Activated naive CD8-positive, alpha-beta T cell treated with anti-CD3 and anti-CD28 coated beads, Interleukin-2, amount 50 U/mL, for 24 hours (primary cell): ENCODE measurements at regions not wholly inside any gene's neighbourhood (a gene's known extent, or its start where the extent isn't known, plus 50 kb on each side); places are given as distances from the start of the nearest gene placed in this dataset.
"Not testable (repeated sequence)": the region's sequence is repeated elsewhere in the genome, so short reads cannot be mapped to it uniquely, and the experiment has no call there.

Experiments used
- ATAC-seq: fragments of 150-1000 bp; cut with Tn5 transposase; one replicate; pipeline ENCODE4 v1.10.0; 2021
- DNase-seq: peaks from one replicate; pipeline ENCODE4 v3.0.0; 2021
- H3K27ac Mint-ChIP-seq: one replicate; pipeline ENCODE4 v1.8.0; 2021; ENCODE audit warnings: mild to moderate bottlenecking, mixed read lengths
- H3K27me3 Mint-ChIP-seq: one replicate; pipeline ENCODE4 v1.8.0; 2021; ENCODE audit warnings: mixed read lengths
- H3K36me3 Mint-ChIP-seq: one replicate; pipeline ENCODE4 v1.8.0; 2021; ENCODE audit warnings: low read depth, mixed read lengths
- H3K4me1 Mint-ChIP-seq: one replicate; pipeline ENCODE4 v1.8.0; 2021; ENCODE audit warnings: mixed read lengths
- H3K4me3 Mint-ChIP-seq: one replicate; pipeline ENCODE4 v1.8.0; 2021; ENCODE audit warnings: mild to moderate bottlenecking, moderate library complexity, mixed read lengths
- H3K9me3 Mint-ChIP-seq: one replicate; pipeline ENCODE4 v1.8.0; 2021; ENCODE audit warnings: mixed read lengths

DNA sequence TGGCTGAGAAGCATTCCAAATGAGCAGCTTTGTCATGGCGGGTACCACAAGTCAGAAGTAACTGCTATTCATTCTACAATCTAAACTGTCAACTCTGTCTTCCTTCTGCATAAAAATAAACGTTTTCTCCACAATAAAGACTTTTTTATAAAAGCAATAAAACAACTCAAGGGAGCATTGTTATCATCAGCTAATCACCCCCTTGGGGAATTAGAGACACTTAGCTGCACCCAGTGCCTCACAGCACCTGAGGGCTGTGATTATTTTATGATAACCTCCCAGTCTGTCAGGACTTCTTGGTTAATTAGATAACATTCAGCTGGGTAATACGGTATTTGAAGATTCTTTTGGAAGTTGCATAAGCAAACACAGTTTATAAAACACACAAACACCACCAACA is 155.6 kb downstream of the PPP1R3A start:
- Mint-ChIP-seq H3K27me3 (no peaks in the 10 kb centered on the region), H3K27ac (no peak overlapping the region), H3K9me3 (peaks cover 4% of the 10 kb centered on the region), H3K4me3 (no peak overlapping the region), H3K36me3 (no peaks in the 10 kb centered on the region), H3K4me1 (no peaks in the 10 kb centered on the region)
- DNase-seq (no peak), ATAC-seq (no peak)

DNA sequence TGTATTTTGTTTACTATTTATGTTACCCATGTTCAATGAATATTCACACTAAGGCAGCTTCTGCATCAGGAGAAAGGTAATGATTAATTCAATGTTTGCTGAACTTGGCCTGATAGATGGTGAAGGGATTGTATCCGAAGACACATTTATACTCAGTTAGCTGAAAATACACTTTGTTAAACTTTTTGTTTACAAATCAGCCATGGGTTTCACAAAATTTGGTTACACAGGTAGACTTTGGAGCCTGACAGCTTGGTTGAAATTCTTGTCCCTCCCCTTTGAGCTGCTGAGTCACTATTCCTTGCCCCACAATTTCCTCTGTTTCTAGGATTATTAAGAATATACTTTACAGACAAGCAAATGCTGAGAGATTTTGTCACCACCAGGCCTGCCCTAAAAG is 162.6 kb downstream of the PPP1R3A start:
- no peaks in the 10 kb centered on the region for H3K27me3 Mint-ChIP-seq
- no peaks in the 10 kb centered on the region for H3K36me3 Mint-ChIP-seq

DNA sequence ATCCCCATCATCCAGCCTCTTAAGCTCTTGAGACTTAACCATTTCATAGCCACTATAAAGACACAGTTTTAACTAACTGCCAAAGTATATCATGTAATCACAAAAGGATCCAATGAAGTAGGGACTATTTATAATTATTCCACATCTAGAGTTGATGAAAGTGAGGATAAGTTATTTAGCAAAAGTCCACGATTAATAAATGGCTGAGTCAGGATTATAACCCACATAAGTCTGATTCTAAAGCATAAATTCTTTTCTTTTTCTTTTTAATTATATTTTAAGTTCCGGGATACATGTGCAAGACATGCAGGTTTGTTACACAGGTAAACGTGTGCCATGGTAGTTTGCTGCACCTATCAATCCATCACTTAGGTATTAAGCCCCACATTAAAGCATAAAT is 166.1 kb downstream of the PPP1R3A start:
- Mint-ChIP-seq H3K9me3 (no peaks in the 10 kb centered on the region), H3K4me3 (no peak overlapping the region), H3K27ac (no peak overlapping the region), H3K4me1 (no peaks in the 10 kb centered on the region), H3K27me3 (no peaks in the 10 kb centered on the region), H3K36me3 (no peaks in the 10 kb centered on the region)
- ATAC-seq (no peak), DNase-seq (no peak)

More for the DNA sequence above, 162.6 kb downstream of the PPP1R3A start:
- Mint-ChIP-seq H3K27ac (no peak overlapping the region), H3K4me3 (no peak overlapping the region), H3K9me3 (no peaks in the 10 kb centered on the region), H3K4me1 (no peaks in the 10 kb centered on the region)
- no peak for DNase-seq
- no peak for ATAC-seq

DNA sequence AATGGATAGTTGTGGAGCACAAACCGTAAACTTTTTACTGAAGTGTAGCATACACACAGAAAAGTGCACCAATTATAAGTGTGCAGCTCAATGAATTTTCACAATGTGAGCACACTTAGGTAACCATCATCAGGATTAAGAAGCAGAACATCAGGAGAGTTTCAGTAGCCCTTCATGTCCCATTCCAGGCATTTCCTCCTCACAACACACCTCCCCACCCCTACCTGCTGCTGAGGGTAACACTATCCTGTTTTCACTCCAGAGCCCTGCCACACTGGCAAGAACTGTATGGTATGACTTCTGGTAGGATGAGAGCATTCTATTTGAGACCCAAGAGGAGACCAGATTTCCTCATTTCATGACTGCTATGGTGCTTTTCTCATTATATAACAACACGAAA is 166.5 kb downstream of the PPP1R3A start:
- Mint-ChIP-seq H3K27me3 (no peaks in the 10 kb centered on the region), H3K27ac (no peak overlapping the region), H3K4me1 (no peaks in the 10 kb centered on the region), H3K4me3 (no peak overlapping the region), H3K36me3 (no peaks in the 10 kb centered on the region), H3K9me3 (no peaks in the 10 kb centered on the region)
- DNase-seq (no peak), ATAC-seq (no peak)

DNA sequence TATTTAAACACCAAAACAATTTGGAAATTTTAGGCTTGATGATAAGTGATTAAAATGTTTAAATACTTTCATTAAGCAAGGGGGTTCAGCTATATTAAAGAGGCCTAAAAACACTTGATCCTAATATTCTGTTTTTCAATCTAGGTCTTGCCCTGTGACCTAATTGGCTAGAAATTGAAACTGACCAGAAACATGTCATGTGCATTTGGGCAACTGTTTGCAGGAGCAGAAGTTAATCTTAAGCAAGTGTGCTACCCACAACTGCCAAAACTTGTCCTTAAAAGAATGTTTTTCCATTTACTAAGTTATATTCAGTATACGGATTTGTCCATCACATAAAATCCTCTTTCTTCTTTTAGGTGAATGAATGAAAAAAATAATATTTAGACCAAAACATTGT is 167.3 kb downstream of the PPP1R3A start:
- Mint-ChIP-seq H3K4me3 (no peak overlapping the region), H3K9me3 (no peaks in the 10 kb centered on the region), H3K27me3 (no peaks in the 10 kb centered on the region), H3K4me1 (no peaks in the 10 kb centered on the region), H3K36me3 (no peaks in the 10 kb centered on the region), H3K27ac (no peak overlapping the region)
- ATAC-seq = no peak
- DNase-seq = no peak

DNA sequence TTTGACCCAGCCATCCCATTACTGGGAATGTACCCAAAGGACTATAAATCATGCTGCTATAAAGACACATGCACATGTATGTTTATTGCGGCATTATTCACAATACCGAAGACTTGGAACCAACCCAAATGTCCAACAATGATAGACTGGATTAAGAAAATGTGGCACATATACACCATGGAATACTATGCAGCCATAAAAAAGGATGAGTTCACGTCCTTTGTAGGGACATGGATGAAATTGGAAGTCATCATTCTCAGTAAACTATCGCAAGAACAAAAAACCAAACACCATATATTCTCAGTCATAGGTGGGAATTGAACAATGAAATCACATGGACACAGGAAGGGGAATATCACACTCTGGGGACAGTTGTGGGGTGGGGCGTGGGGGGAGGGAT is 170.4 kb downstream of the PPP1R3A start:
- H3K4me1 Mint-ChIP-seq, H3K36me3 Mint-ChIP-seq, DNase-seq, H3K9me3 Mint-ChIP-seq, ATAC-seq, H3K27ac Mint-ChIP-seq, H3K4me3 Mint-ChIP-seq, H3K27me3 Mint-ChIP-seq: not testable (repeated sequence)

DNA sequence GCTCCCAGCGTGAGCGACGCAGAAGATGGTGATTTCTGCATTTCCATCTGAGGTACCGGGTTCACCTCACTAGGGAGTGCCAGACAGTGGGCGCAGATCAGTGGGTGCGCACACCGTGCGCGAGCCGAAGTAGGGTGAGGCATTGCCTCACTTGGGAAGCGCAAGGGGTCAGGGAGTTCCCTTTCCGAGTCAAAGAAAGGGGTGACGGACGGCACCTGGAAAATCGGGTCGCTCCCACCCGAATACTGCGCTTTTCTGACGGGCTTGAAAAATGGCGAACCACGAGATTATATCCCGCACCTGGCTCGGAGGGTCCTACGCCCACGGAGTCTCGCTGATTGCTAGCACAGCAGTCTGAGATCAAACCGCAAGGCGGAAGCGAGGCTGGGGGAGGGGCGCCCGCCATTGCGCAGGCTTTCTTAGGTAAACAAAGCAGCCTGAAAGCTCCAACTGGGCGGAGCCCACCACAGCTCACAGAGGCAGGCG is 175.8 kb downstream of the PPP1R3A start:
- not testable (repeated sequence) for H3K27ac Mint-ChIP-seq, H3K27me3 Mint-ChIP-seq, H3K9me3 Mint-ChIP-seq, H3K4me3 Mint-ChIP-seq, DNase-seq, H3K4me1 Mint-ChIP-seq, H3K36me3 Mint-ChIP-seq, ATAC-seq

DNA sequence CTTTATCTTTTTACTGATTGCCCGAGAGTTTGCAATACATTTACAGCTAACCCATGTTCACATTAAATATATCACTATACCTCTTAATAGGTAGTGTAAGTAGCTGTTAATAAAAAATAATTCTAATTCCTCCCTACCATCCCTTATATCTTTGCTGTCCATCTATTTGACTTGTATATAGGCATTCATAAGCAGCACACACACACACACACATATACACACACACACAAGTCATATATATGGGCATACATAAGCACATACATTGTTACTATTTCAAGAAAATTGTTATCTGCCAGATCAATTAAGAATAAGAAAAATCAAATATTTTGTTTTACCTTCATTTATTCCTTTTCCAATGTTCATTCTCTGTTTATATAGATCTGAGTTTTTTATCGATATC is 176.4 kb downstream of the PPP1R3A start:
- no peaks in the 10 kb centered on the region for H3K4me1 Mint-ChIP-seq
- no peaks in the 10 kb centered on the region for H3K36me3 Mint-ChIP-seq
- DNase-seq = no peak
- peaks cover 5% of the 10 kb centered on the region for H3K9me3 Mint-ChIP-seq
- H3K27me3 Mint-ChIP-seq = no peaks in the 10 kb centered on the region
- no peak for ATAC-seq
- no peak overlapping the region for H3K27ac Mint-ChIP-seq
- H3K4me3 Mint-ChIP-seq = no peak overlapping the region

DNA sequence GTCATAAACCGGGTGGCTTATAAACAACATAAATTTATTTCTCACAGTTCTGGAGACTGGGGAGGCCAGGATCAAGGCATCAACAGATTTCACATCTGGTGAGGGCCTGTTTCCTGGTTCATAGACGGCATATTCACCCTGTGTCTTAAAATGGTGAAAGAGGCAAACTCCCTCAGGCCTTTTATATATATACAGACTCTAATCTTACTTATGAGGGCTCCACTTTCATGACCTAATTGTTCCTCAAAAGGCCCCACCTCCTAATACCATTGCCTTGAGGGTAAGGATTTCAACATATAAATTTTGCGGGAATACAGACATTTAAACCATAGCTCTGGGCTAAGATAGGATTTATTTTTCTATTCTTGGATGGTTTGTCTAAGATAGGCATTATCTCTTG is 187.2 kb downstream of the PPP1R3A start:
- no peaks in the 10 kb centered on the region for H3K9me3 Mint-ChIP-seq
- no peaks in the 10 kb centered on the region for H3K36me3 Mint-ChIP-seq
- no peaks in the 10 kb centered on the region for H3K4me1 Mint-ChIP-seq
- DNase-seq = no peak
- no peak for ATAC-seq
- no peak overlapping the region for H3K4me3 Mint-ChIP-seq
- no peak overlapping the region for H3K27ac Mint-ChIP-seq
- H3K27me3 Mint-ChIP-seq = no peaks in the 10 kb centered on the region

DNA sequence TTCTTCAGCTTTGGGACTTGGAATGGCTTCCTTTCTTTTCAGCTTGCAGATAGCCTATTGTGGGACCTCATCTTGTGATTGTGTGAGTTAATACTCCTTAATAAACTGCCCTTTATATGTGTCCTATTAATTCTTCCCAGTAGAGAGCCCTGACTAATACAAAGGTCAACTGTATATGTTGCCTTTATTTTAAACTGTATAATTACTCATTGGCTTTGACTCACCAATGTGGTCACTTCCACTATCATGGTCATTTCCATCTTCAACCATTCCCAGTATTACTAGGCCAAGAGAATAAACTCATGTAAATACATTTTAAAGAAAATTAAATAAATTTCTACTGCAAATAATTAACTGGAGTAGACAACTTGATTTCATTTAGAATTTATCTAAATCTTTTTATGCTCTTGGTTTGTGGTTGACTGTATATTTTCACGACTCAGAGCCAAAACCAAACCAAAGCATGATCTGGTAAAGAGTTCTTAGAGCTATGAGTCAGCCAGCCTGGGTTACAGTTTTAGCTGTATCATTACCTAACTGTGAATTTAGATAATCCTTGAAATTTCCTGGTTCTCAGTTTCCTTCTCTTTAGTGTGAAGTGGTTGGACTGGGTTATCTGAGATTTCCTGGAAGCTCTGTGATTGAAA is 188.4 kb downstream of the PPP1R3A start:
- H3K27ac Mint-ChIP-seq = no peak overlapping the region
- H3K36me3 Mint-ChIP-seq = no peaks in the 10 kb centered on the region
- no peak for DNase-seq
- ATAC-seq = no peak
- no peaks in the 10 kb centered on the region for H3K4me1 Mint-ChIP-seq
- H3K27me3 Mint-ChIP-seq = no peaks in the 10 kb centered on the region
- no peak overlapping the region for H3K4me3 Mint-ChIP-seq
- H3K9me3 Mint-ChIP-seq = no peaks in the 10 kb centered on the region

DNA sequence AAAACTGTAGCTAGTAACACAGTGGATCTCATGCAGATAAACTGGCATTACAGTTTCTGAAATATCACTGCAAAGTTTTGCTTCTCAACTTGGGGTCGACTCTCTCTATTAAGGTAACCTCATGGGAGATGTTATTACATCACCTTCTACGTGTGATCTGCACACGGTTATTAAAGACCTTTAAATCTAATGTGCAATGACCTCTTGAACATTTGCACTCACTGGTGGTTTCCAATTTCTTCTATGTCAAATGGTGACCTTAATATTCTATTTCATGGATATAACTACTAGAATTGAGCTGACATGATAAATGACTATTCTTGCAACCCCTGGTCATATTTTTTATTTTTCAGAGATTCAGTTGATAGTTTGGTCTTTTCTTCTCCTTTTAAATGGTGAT is 191.3 kb downstream of the PPP1R3A start:
- no peaks in the 10 kb centered on the region for H3K36me3 Mint-ChIP-seq
- H3K9me3 Mint-ChIP-seq = no peaks in the 10 kb centered on the region
- no peaks in the 10 kb centered on the region for H3K27me3 Mint-ChIP-seq
- H3K4me1 Mint-ChIP-seq = no peaks in the 10 kb centered on the region
- ATAC-seq (no peak), DNase-seq (no peak)
- no peak overlapping the region for H3K27ac Mint-ChIP-seq
- no peak overlapping the region for H3K4me3 Mint-ChIP-seq

DNA sequence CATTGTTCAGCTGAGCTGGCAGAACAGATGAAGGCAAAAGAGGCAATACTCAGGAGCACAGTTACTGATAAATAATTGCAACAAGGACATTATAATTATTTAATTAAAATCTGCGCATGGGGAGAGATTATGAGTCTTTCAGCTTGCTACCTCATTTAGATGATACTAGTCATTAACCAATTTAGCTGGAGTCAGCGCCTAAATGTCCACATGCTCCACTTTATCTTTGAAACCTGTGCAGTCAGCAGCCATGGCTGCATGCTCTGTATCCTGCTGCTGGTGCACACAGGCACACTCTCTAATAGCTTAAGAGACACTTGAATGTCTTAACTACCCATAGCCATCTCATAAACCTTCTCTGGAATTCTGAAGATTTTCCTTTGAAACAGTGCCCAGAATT is 196.8 kb downstream of the PPP1R3A start:
- no peak overlapping the region for H3K4me3 Mint-ChIP-seq
- no peak overlapping the region for H3K27ac Mint-ChIP-seq
- DNase-seq (no peak), ATAC-seq (no peak)
- no peaks in the 10 kb centered on the region for H3K4me1 Mint-ChIP-seq
- no peaks in the 10 kb centered on the region for H3K9me3 Mint-ChIP-seq
- no peaks in the 10 kb centered on the region for H3K36me3 Mint-ChIP-seq
- H3K27me3 Mint-ChIP-seq = no peaks in the 10 kb centered on the region

DNA sequence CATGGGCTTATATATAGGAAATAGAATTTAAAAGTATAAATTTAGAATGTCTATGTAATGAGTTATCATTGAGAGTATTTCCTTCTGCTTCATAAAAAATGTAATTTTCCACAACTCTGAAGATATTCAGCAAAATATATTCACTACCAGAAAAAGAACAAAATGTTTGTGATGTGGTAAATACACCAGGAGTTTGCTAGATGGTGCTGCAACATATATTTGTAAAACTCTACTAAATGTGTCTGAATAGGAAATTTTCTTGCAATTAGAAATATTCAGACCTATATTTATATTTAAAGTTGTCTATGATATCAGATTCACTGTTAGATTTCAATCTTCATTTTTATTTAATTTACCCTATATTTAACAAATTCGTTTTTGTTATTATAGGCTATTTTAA is 201.1 kb downstream of the PPP1R3A start:
- no peaks in the 10 kb centered on the region for H3K9me3 Mint-ChIP-seq
- H3K27ac Mint-ChIP-seq = no peak overlapping the region
- no peak overlapping the region for H3K4me3 Mint-ChIP-seq
- no peak for DNase-seq
- ATAC-seq = no peak
- H3K27me3 Mint-ChIP-seq = no peaks in the 10 kb centered on the region
- no peaks in the 10 kb centered on the region for H3K36me3 Mint-ChIP-seq
- H3K4me1 Mint-ChIP-seq = no peaks in the 10 kb centered on the region

DNA sequence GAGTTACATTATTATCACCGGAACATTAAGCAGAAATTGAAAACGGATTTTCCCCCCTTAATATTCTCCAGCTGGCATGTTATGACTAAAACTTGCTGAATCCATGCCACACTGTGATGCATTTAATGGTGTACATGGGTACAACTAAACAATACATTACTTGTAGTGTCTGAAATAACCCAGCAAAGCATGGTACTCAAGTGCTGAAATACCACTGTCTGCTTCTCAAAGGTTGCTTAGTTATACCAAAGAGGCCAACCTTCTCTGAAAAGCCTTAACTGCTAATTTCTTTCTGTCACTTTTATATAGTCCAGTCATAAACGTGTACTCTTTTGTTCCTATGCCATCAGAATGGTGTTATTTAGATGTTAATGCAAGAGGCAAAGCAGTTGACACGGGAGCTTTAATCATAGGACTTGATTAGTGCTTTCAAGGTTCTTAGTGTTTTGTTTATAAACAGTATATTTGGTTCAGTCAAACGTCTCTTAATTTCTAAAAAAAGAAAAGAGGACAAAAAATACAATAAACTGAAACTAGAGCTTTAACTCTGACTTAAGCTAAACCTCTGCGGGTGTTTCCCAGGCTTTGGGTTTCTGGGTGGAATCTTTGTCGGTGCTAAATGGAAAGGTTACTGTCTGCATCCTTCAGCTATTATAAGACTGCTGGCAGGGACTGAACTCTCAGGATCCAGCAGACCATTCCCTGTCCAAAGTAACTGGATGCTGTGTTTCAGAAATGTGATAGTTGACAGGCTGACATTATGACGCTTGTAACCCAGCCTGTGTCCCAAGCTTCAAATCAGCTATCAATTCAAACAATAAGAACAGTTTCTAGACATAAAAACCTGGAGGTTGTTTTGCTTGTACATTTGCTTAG is 202.6 kb downstream of the PPP1R3A start:
- H3K36me3 Mint-ChIP-seq = no peaks in the 10 kb centered on the region
- H3K9me3 Mint-ChIP-seq = peaks cover 5% of the 10 kb centered on the region
- H3K4me3 Mint-ChIP-seq = no peak overlapping the region

DNA sequence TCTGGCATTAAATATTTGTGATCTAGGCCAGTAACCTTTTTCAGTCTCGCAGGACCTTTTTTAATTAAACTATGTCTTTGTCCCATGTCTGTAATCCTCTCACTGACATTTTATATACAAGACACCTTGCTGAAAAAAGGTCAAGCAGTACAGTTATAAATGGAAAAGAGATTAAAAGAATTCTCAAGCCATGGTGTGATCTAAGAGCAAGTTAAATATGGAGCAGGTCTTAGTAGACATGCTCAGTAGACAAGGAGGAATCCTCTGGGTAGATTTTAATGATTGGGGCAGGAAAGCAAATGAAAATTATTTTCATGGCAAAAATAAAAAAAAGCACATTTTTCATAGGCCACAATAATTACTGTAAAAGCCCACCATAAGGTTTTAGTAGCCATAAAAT is 203.5 kb downstream of the PPP1R3A start:
- Mint-ChIP-seq H3K27ac (no peak overlapping the region), H3K4me1 (no peaks in the 10 kb centered on the region), H3K36me3 (no peaks in the 10 kb centered on the region), H3K27me3 (peaks cover 2% of the 10 kb centered on the region), H3K9me3 (peaks cover 5% of the 10 kb centered on the region), H3K4me3 (no peak overlapping the region)
- DNase-seq (no peak), ATAC-seq (no peak)

More for the DNA sequence above, 202.6 kb downstream of the PPP1R3A start:
- H3K4me1 Mint-ChIP-seq = no peaks in the 10 kb centered on the region
- ATAC-seq = no peak
- no peak overlapping the region for H3K27ac Mint-ChIP-seq
- peaks cover 2% of the 10 kb centered on the region for H3K27me3 Mint-ChIP-seq
- no peak for DNase-seq
